ENCODE measurements at regions not wholly inside any gene's neighbourhood (a gene's known extent, or its start where the extent isn't known, plus 50 kb on each side); places are given as distances from the start of the nearest gene placed in this dataset.

DNA sequence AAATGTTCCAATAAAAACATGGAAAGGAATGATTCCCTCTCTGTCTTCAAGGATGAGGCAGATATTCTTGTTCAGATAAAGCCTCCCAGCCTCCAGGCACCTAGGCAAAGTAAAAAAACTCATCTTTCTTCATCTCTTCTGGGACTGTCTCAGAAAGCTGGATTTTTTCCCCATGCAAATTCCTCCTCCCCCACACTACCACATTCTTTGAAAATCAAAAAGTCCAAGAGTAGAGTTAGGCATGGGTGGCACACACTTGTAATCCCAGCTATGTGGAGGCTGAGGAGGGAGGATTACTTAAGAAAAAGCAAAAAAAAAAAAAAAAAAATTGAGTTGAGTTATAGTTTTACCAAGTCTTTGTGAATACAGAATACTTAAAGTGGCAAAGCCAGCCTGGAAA is 82.8 kb downstream of the GLUL start:
- TF ChIP-seq CTCF (conservative IDR thresholded peaks at IDR 0.05 in 1 of 2, IDR thresholded peaks at IDR 0.05 in 1 of 2; ENCODE audit: low read depth in 1 of 2, low read length in 2 of 2) (no peak), EZH2 (IDR thresholded peaks at IDR 0.05; ENCODE audit: low read length, missing control alignments) (no peak)
